ENCODE measurements at regions not wholly inside any gene's neighbourhood (a gene's known extent, or its start where the extent isn't known, plus 50 kb on each side); places are given as distances from the start of the nearest gene placed in this dataset.

DNA sequence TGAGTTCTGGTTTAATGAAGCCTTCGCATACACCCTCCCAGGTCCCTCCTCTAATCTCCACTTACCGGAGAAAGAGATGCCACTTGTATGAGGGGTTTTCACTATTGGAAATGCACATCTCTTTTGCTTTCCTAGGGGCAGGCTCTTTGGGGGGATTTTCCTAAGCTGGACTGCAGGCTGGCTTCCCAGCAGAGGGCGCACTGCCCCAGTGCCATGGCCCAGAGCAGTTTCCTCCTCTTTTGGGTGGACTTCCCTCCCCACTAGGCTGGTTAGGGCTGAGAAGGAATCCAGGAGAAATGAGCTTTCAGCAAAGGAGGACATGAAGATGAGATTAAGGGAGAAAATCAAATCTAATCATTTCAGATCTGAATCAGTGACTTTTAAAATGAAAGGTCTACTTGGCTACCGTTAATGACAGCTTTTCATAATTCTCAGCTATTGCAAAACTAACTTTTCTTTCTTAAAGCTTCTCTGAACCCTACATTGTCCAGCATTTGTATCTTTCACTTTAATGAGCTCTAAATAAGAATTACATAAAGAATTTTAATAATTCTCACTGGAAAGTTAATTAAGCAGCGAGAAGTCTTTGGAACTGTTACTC lies 784.1 kb upstream of the FANCL start:
- DNase-seq (ENCODE audit: low read depth in 3 of 3) = no peak

- DNase-seq (ENCODE audit: low read depth in 3 of 3) = no peak
Observed at GRCh38 chr2:59021786-59022185, 780.7 kb upstream of the FANCL start.

GRCh38 chr2:59019566-59020159 lies 778.5 kb upstream of the FANCL start:
- no peak for DNase-seq (ENCODE audit: low read depth in 3 of 3)

DNA sequence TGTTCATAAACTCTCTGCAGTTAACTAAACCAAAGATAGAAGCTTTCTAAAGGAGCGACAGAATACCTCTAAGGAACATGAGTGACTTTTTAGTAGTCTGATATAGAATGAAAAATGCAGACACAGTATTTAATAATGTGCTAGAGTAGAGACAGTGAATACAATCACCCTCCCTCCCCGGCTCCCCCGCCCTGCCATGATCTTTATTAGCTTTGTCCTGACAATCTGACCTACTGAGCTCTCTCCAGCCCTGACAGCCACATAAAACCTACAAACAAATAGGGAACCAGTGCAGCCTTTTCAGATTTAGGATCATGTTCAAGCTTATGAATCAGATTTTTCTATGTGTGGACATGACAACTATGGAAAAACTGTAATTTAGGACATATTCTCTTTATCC lies 777.6 kb upstream of the FANCL start:
- no peak for DNase-seq (ENCODE audit: low read depth in 3 of 3)

- DNase-seq (ENCODE audit: low read depth in 3 of 3) = no peak
Observed at GRCh38 chr2:59015027-59015426, 773.9 kb upstream of the FANCL start.

- DNase-seq (ENCODE audit: low read depth in 3 of 3) = no peak
Observed at GRCh38 chr2:59012971-59013370, 771.8 kb upstream of the FANCL start.

GRCh38 chr2:59012234-59012633 lies 771.1 kb upstream of the FANCL start:
- no peak for DNase-seq (ENCODE audit: low read depth in 3 of 3)

GRCh38 chr2:59008950-59009349 lies 767.8 kb upstream of the FANCL start:
- DNase-seq (ENCODE audit: low read depth in 3 of 3) = no peak

DNA sequence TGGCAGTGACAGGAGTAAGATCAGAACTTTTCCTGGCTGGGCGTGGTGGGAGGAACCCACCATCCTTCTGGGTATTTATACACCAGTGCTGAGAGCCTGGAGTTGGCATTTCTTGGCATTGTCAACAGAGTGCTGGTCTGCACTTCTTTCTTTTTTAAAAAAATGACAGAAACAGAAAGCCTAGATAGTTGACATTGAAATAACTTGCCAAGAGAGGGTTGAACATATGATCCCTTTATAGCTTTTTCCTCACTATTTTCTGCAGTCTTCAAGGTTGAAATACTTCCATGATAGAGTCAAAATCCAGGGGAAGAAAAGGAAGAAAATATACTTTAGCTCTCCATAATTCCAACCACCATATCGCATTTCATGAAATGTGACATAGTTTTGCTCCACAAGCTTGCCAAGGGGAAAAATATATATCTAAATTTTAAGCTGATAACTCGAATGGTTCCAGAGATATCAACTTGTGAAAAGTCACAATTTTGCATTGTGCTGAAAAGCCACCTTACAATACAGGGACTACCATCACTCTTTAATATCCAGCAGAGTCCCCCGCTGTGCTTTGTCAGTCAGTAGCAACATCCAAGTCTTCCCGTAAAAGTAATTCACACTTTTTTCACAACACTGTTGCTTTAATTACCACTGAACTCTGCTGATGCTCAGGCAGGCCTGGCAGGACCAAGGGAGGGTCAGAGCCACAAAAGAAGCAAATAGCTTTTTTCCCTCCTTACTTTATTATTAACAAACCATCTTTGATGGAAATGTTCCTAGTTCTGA lies 764.9 kb upstream of the FANCL start:
- no peak for DNase-seq (ENCODE audit: low read depth in 3 of 3)

DNA sequence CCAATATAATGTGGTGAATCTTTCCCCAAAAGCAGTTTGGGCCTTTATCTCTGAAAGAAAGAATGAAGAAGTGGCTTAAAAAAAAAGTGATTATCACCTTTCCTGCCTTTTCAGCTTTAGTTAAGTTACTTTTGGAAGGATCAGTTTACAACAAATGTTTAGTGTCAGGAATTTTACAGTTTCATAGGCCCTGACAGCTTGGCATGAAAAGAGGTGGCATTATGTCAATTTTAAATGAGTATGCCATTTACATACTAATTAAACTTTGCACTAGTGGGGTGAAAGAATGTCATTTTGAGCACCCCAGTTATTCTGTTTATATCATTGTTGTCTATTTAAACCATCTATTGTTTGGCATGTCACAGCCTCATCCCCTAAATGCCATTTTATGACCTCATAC lies 763.5 kb upstream of the FANCL start:
- no peak for DNase-seq (ENCODE audit: low read depth in 3 of 3)

DNA sequence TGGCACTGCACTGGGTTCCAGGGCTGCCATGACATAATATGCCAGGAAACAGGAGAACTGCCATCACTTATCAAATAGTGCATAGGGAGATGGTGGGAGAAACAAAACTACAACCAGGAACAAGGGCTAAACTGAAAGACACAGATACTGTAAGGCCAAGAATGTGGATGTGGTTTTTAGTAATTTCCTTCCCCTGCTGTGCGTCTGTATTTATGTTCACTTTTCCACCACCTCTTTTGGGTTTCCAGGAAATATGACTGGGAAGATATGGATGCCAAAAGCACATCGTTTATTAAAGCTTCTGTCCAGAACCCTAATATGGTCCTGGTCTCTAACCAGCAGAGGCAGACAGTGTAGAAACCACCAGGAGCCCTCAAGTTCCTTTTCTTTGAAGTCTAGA lies 759.7 kb upstream of the FANCL start:
- DNase-seq (ENCODE audit: low read depth in 3 of 3) = no peak

DNA sequence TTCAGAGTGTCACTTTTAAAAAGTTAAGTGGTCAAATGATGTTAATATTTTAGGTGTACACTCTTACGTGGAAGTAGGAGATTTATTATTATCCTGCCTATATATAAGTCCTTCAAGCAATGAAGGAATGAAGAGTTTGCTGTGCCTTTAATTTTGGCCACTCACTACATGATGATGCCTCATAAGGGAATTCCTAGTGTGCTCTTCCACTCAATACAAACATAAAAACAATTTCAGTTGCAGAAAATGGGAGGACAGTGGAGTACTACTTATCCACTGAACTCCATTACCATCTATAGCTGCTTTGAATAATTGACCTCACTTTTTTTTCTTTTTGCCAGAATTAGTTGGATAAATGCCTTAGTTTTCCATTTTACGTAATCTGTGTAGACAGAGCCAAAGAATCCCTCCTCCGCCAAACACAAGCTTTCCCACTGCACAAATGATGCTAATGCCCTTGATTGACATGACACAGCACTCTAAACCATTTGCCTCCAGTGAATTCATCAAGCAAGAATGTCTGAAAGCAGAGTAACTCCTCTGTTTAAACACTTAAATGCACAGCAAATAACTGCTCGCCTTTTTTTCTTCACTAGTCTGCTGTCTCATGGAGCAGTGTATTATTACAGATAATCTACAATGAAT lies 751.1 kb upstream of the FANCL start:
- no peak for DNase-seq (ENCODE audit: low read depth in 3 of 3)

DNA sequence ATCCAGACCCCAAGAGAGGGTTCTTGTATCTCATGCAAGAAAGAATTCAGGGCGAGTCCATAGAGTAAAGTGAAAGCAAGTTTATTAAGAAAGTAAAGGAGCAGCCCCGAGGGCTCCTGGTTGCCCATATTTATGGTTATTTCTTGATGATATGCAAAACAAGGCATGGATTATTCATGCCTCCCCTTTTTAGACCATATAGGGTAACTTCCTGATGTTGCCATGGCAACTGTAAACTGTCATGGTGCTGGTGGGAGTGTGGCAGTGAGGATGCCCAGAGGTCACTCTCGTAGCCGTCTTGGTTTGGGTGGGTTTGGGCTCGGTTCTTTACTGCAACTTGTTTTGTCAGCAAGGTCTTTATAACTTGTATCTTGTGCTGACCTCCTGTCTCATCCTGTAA lies 750.2 kb upstream of the FANCL start:
- no peak for DNase-seq (ENCODE audit: low read depth in 3 of 3)

DNA sequence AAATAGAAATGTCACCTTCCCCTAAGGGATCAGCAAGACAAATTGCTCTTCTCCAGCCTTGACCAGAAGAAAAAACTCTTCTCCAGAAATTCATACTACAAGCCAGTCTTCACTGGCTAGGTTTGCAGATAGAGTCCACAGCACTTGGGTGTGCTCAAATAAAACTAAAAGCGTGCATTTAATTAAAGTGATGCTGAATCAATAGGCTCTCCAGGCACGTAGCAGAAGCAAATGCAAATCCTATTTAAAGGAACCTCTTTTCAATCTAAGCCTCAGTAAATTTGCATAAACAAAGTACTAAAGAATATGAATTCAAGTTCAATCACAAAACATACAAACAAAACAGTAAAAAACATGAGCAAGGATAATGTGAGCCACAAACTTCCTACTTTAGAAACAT lies 744.4 kb upstream of the FANCL start:
- DNase-seq (ENCODE audit: low read depth in 3 of 3) = no peak

- DNase-seq (ENCODE audit: low read depth in 3 of 3) = no peak
Observed at GRCh38 chr2:58984731-58985130, 743.6 kb upstream of the FANCL start.

DNA sequence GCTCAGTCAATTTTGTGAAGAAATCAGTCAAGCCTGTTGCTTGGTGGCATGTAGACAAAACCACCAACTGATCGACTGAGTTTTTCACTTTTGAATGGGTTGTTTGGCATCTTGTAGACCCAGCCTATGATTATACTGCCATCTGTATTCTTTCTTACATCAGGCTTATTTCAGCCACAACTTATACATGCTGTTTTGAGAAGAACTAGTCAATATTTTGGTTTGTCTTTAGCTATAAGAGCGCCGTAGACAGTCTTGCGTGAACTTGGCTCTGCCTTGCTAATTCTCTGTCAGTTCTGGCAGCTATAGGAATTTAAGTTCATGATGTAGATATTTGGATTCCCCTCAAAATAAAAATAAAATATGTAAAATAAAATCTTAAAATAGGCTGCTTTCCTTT lies 742.0 kb upstream of the FANCL start:
- no peak for DNase-seq (ENCODE audit: low read depth in 3 of 3)

GRCh38 chr2:58981237-58981636 lies 740.1 kb upstream of the FANCL start:
- DNase-seq (ENCODE audit: low read depth in 3 of 3) = no peak

- DNase-seq (ENCODE audit: low read depth in 3 of 3) = no peak
Observed at GRCh38 chr2:58976375-58977071, 735.4 kb upstream of the FANCL start.

DNA sequence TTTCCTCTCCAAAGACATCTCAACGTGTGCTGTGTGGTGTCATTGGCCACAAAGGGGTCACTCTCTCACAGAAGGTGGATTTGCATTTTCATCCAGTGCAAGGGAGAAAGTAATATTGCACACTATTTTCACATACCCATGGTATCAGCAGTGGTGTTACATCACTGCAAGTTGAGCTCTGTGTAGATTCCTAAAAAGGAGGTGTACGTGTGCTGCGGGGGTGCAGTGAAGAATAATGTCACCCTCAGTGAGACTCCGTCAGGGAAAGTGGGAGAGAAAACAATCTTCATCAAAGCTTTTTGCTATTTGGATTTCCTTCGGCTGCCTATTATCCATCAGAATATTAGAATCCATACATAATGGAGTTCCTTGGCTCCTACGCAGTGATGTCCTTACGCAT lies 733.8 kb upstream of the FANCL start:
- no peak for DNase-seq (ENCODE audit: low read depth in 3 of 3)

- DNase-seq (ENCODE audit: low read depth in 3 of 3) = no peak
Observed at GRCh38 chr2:58974426-58974825, 733.3 kb upstream of the FANCL start.

DNA sequence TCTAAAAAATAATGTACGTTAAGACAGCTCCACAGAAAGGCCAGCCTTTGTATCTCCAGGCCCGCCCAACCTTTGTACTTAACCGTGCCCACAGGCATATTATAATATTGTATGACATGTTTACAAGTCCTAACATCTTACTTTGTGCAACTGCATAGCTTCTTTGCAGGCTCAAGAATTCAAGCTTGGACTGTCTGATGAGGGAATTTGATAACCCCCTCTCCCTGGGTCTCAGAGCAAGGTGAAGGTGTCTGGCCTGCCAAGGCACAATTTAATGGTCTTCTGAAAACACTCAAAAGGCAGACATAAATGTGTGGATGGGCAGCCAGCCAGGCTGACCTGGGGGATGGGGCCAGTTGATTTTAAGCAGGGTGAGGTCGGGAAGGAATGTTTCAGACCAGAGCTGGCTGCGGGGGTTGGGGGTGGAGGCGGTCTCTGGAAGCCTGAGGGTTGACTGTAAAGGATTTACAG lies 732.7 kb upstream of the FANCL start:
- DNase-seq (ENCODE audit: low read depth in 3 of 3) = no peak

DNA sequence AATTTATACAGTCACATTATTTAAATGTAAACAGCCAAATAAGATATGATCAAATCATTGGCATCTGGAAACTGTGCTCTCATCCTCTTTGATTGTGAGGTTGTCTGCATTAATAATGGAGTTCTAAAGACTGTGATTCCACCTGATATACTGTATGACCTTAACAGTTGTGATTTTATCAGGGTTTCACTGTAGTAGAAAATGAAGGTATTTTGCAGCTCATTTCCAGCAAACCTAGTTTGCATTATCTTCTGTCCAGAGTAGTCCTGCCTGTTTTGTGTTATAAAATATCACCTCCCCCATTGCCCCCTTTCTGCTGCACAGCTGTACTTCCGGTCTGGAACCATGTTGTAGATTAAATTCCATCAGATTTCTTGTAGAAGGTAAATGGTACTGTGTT lies 731.6 kb upstream of the FANCL start:
- no peak for DNase-seq (ENCODE audit: low read depth in 3 of 3)
